Lower leg skin (tissue), 4 donors: ENCODE measurements at regions not wholly inside any gene's neighbourhood (a gene's known extent, or its start where the extent isn't known, plus 50 kb on each side); places are given as distances from the start of the nearest gene placed in this dataset.

Experiments used
- DNase-seq, 2 donors: peaks; one replicate each; pipeline ENCODE4 v3.0.0-alpha.2; 2019; ENCODE audit warnings: low spot score in 2 of 2
- H3K4me3 ChIP-seq: fragments of 200-600 bp; sonication (generic); 2 replicates; pipeline ENCODE4 v1.5.1; 2017; ENCODE audit warnings: mild to moderate bottlenecking, low read depth; ENCODE audit not compliant: poor library complexity, severe bottlenecking
- POLR2A ChIP-seq, 2 donors: fragments of 450-650 bp; IDR thresholded peaks; one replicate each; pipeline ENCODE4 v1.6.1; 2016 to 2017; ENCODE audit warnings: antibody characterized with exemption in 2 of 2, mild to moderate bottlenecking in 1 of 2, moderate library complexity in 1 of 2
- WGBS, 2 donors: methylation state at CpG; one replicate each; pipeline ENCODE4 v1.1.5; 2018; 5-methylcytosine and 5-hydroxymethylcytosine counted together
- intact Hi-C: fragments of 100-400 bp; cut with DNase I; formaldehyde crosslinking; loops from one replicate; pipeline ENCODE4 v1.15.0; 2023; ENCODE audit warnings: low total_unique reads
- TF ChIP-seq, protein P1 (sequence below), 3 donors: fragments of 450-650 bp; IDR thresholded peaks; one replicate each; pipeline ENCODE4 v1.5.1; 2016; ENCODE audit warnings: antibody characterized with exemption in 3 of 3, mild to moderate bottlenecking in 3 of 3, moderate library complexity in 2 of 3

DNA sequence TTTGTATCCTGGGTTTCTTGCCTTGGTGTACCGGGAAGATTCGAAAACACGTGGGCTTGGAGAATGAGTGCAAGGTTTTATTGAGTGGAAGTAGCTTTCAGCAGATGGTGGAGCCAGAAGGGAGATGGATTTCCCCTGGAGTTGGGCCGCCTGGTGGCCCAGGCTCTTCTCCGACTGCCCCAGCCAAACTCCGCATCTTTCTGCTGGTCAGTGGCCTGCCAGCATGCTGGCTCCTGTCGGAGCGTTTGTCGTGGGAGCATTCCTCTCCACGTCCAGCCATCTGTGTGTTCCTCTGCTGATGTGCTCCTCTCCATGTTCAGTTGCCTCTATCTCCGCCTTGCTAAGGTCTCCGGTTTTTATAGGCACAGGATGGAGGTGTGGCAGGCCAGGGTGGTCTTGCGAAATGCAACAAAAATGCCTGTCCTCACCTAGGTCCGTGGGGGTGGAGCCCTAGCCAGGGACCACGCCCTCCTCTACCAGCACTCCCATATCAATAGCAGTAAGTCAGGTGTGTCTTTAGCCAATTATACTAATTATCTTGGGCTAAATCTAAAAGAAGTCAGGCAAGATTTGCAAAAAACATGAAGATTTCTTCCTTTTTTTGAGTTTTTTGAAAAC lies 745.8 kb upstream of the AMOT start:
- DNase-seq = no peak
- intact Hi-C loops = no loop called here
- no peak overlapping the region for H3K4me3 ChIP-seq
- 78 to 86% methylated on average over 6 to 15 of the region's 15 CpGs for WGBS, 2 donors
- TF ChIP-seq POLR2A (IDR thresholded peaks at IDR 0.05) = no peak
- TF ChIP-seq, protein P1, sequence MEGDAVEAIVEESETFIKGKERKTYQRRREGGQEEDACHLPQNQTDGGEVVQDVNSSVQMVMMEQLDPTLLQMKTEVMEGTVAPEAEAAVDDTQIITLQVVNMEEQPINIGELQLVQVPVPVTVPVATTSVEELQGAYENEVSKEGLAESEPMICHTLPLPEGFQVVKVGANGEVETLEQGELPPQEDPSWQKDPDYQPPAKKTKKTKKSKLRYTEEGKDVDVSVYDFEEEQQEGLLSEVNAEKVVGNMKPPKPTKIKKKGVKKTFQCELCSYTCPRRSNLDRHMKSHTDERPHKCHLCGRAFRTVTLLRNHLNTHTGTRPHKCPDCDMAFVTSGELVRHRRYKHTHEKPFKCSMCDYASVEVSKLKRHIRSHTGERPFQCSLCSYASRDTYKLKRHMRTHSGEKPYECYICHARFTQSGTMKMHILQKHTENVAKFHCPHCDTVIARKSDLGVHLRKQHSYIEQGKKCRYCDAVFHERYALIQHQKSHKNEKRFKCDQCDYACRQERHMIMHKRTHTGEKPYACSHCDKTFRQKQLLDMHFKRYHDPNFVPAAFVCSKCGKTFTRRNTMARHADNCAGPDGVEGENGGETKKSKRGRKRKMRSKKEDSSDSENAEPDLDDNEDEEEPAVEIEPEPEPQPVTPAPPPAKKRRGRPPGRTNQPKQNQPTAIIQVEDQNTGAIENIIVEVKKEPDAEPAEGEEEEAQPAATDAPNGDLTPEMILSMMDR (IDR thresholded peaks at IDR 0.05) = no peak

DNA sequence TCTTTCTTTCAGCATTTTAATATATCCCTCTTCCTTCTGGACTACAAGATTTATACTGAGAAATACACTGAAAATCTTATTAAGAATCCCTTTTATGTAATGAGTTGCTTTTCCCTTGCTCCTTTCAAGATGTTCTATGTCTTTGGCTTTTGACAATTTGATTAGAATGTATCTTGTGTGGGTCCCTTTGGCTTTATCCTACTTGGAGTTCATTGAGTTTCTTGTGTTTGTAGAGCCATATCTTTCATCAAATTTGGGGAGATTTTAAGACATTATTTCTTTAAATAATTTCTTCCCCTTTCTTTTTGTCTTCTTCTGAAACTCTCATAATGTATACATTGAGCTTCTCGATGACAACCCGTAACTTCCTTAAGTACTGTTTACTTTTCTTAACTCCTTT lies 739.9 kb upstream of the AMOT start:
- WGBS, 2 donors = 92 to 100% methylated on average over 2 of the region's 2 CpGs
- H3K4me3 ChIP-seq = no peak overlapping the region
- TF ChIP-seq, protein P1 (IDR thresholded peaks at IDR 0.05) = no peak
- no peak for TF ChIP-seq POLR2A (IDR thresholded peaks at IDR 0.05)
- intact Hi-C loops = no loop called here
- DNase-seq = no peak

DNA sequence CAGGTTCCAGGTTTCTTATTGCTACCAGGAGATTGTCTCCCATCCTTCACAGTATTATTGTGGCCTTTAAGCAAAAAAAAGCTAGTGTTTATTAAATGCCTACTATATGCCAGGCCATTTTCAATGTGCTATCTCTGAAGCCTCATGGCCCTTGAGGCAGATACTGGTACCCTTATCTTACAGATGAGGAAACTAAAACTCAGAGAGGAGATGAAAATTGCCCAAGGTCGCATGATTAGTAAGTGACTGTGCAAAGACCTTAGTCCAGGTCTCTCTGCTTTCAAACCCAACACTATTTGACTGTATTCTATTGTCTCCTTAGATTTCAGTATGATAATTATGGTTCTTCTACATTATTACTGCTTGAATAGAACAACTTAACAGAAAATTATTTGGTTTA lies 717.9 kb upstream of the AMOT start:
- intact Hi-C loops = no loop called here
- 68 to 88% methylated on average over 1 of the region's 1 CpG for WGBS, 2 donors
- DNase-seq = no peak
- no peak for TF ChIP-seq POLR2A (IDR thresholded peaks at IDR 0.05)
- TF ChIP-seq, protein P1 (IDR thresholded peaks at IDR 0.05) = no peak
- no peak overlapping the region for H3K4me3 ChIP-seq

DNA sequence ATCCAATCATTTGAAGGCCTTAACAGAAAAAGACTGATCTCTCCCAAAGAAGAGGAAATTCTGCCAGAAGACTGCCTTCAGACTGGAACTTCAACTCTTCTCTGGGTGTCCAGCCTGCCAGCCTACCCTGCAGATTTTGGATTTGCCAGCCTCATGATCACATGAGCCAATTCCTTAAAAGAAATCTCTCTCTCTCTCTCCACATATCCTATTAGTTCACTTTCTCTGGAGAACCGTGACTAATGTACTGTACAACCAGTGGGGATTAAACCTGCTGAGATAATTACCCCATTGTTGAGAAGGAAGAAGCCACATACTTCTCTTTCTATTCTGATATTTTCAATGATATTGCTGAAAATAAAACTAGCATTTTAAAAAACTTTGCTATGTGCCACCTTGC lies 711.3 kb upstream of the AMOT start:
- DNase-seq = no peak
- H3K4me3 ChIP-seq = no peak overlapping the region
- no peak for TF ChIP-seq POLR2A (IDR thresholded peaks at IDR 0.05)
- TF ChIP-seq, protein P1 (IDR thresholded peaks at IDR 0.05) = no peak
- intact Hi-C loops = no loop called here
- 70 to 100% methylated on average over 1 of the region's 1 CpG for WGBS, 2 donors

DNA sequence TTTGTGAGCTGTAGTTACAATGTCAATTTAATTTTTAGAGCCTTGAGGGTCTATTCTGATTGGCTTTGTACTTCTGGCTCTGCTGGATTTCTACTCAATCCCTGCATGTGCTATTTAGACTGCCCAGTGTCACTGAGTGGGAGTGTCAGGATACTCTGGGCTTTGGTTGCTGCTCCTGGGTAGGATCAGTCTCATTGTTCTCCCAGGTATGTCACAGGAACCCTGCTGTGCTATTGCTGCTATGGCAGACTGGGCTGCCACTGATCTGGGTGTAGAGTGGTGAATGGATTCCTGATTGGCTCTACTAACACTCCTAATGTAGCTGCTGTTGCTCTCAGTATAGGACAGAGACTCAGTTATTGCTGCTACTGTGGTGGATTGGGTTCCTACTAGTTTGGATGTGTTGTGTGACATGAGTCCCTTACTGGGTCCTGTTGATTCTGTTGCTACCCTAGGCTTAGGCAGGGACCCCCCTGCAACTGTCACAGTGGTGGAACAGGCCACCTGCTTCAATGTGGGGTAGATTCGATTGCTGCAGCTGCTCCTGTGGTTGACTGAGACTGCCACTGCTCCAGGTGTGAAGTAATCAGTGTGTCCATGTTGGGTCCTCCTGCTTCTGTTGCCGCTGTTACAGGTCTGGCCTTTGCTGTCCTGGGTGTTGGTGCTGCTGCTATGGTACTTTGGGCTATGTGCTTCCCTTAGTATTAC lies 707.8 kb upstream of the AMOT start:
- H3K4me3 ChIP-seq = no peak overlapping the region
- WGBS, 2 donors = 86 to 90% methylated on average over 2 of the region's 2 CpGs
- intact Hi-C loops = no loop called here
- DNase-seq = no peak
- TF ChIP-seq, protein P1 (IDR thresholded peaks at IDR 0.05) = no peak
- no peak for TF ChIP-seq POLR2A (IDR thresholded peaks at IDR 0.05)
